ENCODE measurements at regions not wholly inside any gene's neighbourhood (a gene's known extent, or its start where the extent isn't known, plus 50 kb on each side); places are given as distances from the start of the nearest gene placed in this dataset.

GRCh38 chr15:87631775-87632174, 624.8 kb downstream of the NTRK3 start:
- no peak for TF ChIP-seq ARNT (IDR thresholded peaks at IDR 0.05)
- TF ChIP-seq FOXM1 (IDR thresholded peaks at IDR 0.05; ENCODE audit: borderline replicate concordance) = no peak
- TF ChIP-seq L3MBTL2 (conservative IDR thresholded peaks at IDR 0.05) = no peak
- no peak for TF ChIP-seq NFRKB (IDR thresholded peaks at IDR 0.05)
- TF ChIP-seq TARDBP (IDR thresholded peaks at IDR 0.05) = no peak
- no peak for TF ChIP-seq BHLHE40 (IDR thresholded peaks at IDR 0.05; ENCODE audit: borderline replicate concordance)
- TF ChIP-seq ZNF384 (IDR thresholded peaks at IDR 0.05) = no peak
- no peak for TF ChIP-seq FOXA1 (IDR thresholded peaks at IDR 0.05)
- no peak for TF ChIP-seq FOXK2 (IDR thresholded peaks at IDR 0.05)
